Muscle layer of duodenum (tissue), 2 donors: ENCODE measurements at regions not wholly inside any gene's neighbourhood (a gene's known extent, or its start where the extent isn't known, plus 50 kb on each side); places are given as distances from the start of the nearest gene placed in this dataset.
"Not testable (repeated sequence)": the region's sequence is repeated elsewhere in the genome, so short reads cannot be mapped to it uniquely, and the experiment has no call there.

Experiments used
- H3K27ac ChIP-seq: one replicate; pipeline ENCODE4 v1.7.0; 2013; ENCODE audit warnings: mild to moderate bottlenecking, low read length
- H3K27me3 ChIP-seq: one replicate; pipeline ENCODE4 v1.7.0; 2013; ENCODE audit warnings: low read depth, mild to moderate bottlenecking, control low read depth, low read length
- H3K36me3 ChIP-seq, 2 donors: one replicate each; pipeline ENCODE4 v1.7.0; 2013; ENCODE audit warnings: low read length in 2 of 2, control low read depth in 1 of 2, mild to moderate bottlenecking in 1 of 2; ENCODE audit not compliant: insufficient read depth in 2 of 2, control insufficient read depth in 1 of 2
- H3K4me1 ChIP-seq, 2 donors: one replicate each; pipeline ENCODE4 v1.7.0; 2013; ENCODE audit warnings: low read length in 2 of 2, mild to moderate bottlenecking in 2 of 2, control low read depth in 1 of 2, moderate library complexity in 1 of 2; ENCODE audit not compliant: insufficient read depth in 2 of 2, control insufficient read depth in 1 of 2
- H3K4me3 ChIP-seq, 2 donors: one replicate each; pipeline ENCODE4 v1.7.0; 2013; ENCODE audit warnings: low read length in 2 of 2, low read depth in 1 of 2, mild to moderate bottlenecking in 1 of 2
- H3K9me3 ChIP-seq, 2 donors: one replicate each; pipeline ENCODE4 v1.7.0; 2013; ENCODE audit warnings: low read length in 2 of 2, control low read depth in 1 of 2, mild to moderate bottlenecking in 1 of 2; ENCODE audit not compliant: control insufficient read depth in 1 of 2
- donor health status: healthy.

- Histone ChIP-seq H3K36me3 (no peaks in the 10 kb centered on the region), H3K4me1 (no peaks in the 10 kb centered on the region), H3K9me3 (no peaks in the 10 kb centered on the region), H3K4me3 (no peak overlapping the region), H3K27ac (no peak overlapping the region), H3K27me3 (no peaks in the 10 kb centered on the region)
These were observed 69.0 kb upstream of the JARID2 start for GRCh38 chr6:15176816-15177370.

GRCh38 chr6:15183979-15184378 lies 61.9 kb upstream of the JARID2 start:
- no peaks in the 10 kb centered on the region for H3K4me1 ChIP-seq
- H3K27ac ChIP-seq, result no peak overlapping the region
- H3K4me3 ChIP-seq, result no peak overlapping the region
- no peaks in the 10 kb centered on the region for H3K27me3 ChIP-seq
- no peaks in the 10 kb centered on the region for H3K36me3 ChIP-seq
- H3K9me3 ChIP-seq, result no peaks in the 10 kb centered on the region

- no peaks in the 10 kb centered on the region for H3K36me3 ChIP-seq
- no peaks in the 10 kb centered on the region for H3K9me3 ChIP-seq
- H3K4me1 ChIP-seq, result no peaks in the 10 kb centered on the region
- H3K4me3 ChIP-seq, result no peak overlapping the region
- no peaks in the 10 kb centered on the region for H3K27me3 ChIP-seq
- no peak overlapping the region for H3K27ac ChIP-seq
These were observed 61.4 kb upstream of the JARID2 start for GRCh38 chr6:15184441-15184861.

GRCh38 chr6:15185111-15185510 lies 60.8 kb upstream of the JARID2 start:
- not testable (repeated sequence) for H3K27me3 ChIP-seq, H3K27ac ChIP-seq, H3K4me1 ChIP-seq

GRCh38 chr6:15193451-15193850 lies 52.4 kb upstream of the JARID2 start:
- H3K4me1 ChIP-seq, H3K9me3 ChIP-seq, H3K27me3 ChIP-seq, H3K27ac ChIP-seq, H3K4me3 ChIP-seq, H3K36me3 ChIP-seq: not testable (repeated sequence)

More at GRCh38 chr6:15185111-15185510, 60.8 kb upstream of the JARID2 start:
- not testable (repeated sequence) for H3K36me3 ChIP-seq, H3K4me3 ChIP-seq, H3K9me3 ChIP-seq

GRCh38 chr6:15194453-15194852 lies 51.4 kb upstream of the JARID2 start:
- H3K27ac ChIP-seq, result no peak overlapping the region
- no peaks in the 10 kb centered on the region for H3K36me3 ChIP-seq
- no peak overlapping the region for H3K4me3 ChIP-seq
- no peaks in the 10 kb centered on the region for H3K4me1 ChIP-seq
- H3K27me3 ChIP-seq, result no peaks in the 10 kb centered on the region
- no peaks in the 10 kb centered on the region for H3K9me3 ChIP-seq
